Spleen (tissue), 7 donors: ENCODE measurements at regions not wholly inside any gene's neighbourhood (a gene's known extent, or its start where the extent isn't known, plus 50 kb on each side); places are given as distances from the start of the nearest gene placed in this dataset.

Source experiments
- CTCF ChIP-seq, 11 experiments: fragments of 200-600 bp in 7 of 11; fragments of 450-650 bp in 4 of 11; sonication (generic) in 4 of 11; IDR thresholded peaks in 8 of 11; conservative IDR thresholded peaks in 3 of 11; 1 replicate in 7 of 11; 2 replicates in 4 of 11; pipeline versions ENCODE4 v1.4.0 to v1.8.0; 2016 to 2021; ENCODE audit warnings: antibody characterized with exemption in 11 of 11, inconsistent platforms in 4 of 11, mild to moderate bottlenecking in 1 of 11
- POLR2A ChIP-seq, 3 donors: fragments of 450-650 bp; IDR thresholded peaks; one replicate each; pipeline ENCODE4 v1.5.1; 2017; ENCODE audit warnings: antibody characterized with exemption in 3 of 3, mild to moderate bottlenecking in 1 of 3
- POLR2AphosphoS5 ChIP-seq, 3 donors: sonication (generic); formaldehyde crosslinking; IDR thresholded peaks; one replicate each; pipeline ENCODE4 v1.5.1; 2017; ENCODE audit warnings: antibody characterized with exemption in 3 of 3
- donor health status: DM: no; HTN: no; CAD: no; lungs with moderate emphysema.
- donor health status: DM: no; HTN: no; CAD: no.
- donor health status: DM: no; HTN: no; CAD: no.

GRCh38 chr13:80560609-80561008, 219.7 kb upstream of the SPRY2 start:
- TF ChIP-seq CTCF (IDR thresholded peaks at IDR 0.05 in 8 of 11, conservative IDR thresholded peaks at IDR 0.05 in 3 of 11) (no peak), POLR2AphosphoS5 (IDR thresholded peaks at IDR 0.05) (no peak), POLR2A (IDR thresholded peaks at IDR 0.05) (no peak)
